NCI-H1436 treated with DMSO at 0.1 percent for 48 hours (cell line): ENCODE measurements at regions not wholly inside any gene's neighbourhood (a gene's known extent, or its start where the extent isn't known, plus 50 kb on each side); places are given as distances from the start of the nearest gene placed in this dataset.
A peak's percentile ranks its signal among the peaks of the same experiment; 100 is the strongest.

Experiments
- DNase-seq: peaks from one replicate; lab custom pipeline; 2025; lab: John Stamatoyannopoulos, UW

DNA sequence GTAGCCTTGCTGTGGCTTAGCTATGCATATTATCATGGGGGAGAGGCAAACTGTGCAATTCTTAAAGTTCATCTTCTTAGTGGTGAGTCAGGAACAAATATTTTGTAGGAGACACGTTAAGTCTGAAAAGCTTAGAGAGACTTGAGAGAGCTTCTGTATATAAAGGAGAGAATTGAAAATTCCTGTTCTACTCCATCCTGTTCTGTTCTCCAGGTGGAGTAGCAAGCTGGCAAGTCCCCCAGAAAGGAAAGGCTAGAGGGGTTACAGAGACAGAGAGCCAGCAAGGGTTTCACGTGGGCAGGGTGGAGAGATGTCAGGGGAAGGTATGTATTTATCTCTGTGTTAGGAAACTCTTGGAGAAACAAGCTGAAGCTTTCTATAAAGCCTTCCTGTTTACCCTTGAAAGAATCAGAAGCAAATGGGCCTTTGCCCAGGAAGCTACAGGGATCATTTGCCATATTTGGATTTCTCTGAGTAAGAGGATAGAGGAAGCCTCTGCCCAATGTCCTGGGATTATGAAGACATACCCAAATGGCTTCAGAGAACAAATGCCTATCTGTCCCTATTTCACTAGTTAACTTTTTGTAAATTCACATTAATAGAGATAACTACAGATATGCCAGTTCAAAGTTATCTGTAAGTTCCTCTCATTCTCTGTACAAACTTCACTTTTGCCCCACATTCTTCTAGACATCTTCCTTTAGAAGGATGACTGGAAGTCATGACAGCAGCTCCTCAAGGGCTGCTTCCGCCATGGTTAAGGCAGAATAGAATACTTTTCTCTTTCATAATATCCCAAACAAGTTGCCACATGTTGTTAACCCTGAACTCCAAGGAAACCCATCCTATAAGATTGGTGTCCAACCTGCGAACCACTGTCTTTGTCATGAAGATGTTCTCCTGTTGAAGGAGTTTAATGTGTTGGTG lies 126.7 kb upstream of the NEDD9 start:
- no peak for DNase-seq

GRCh38 chr6:11357285-11357684 lies 124.8 kb upstream of the NEDD9 start:
- DNase-seq: no peak

- DNase-seq: no peak
Observed at GRCh38 chr6:11356404-11357155, 124.1 kb upstream of the NEDD9 start.

DNA sequence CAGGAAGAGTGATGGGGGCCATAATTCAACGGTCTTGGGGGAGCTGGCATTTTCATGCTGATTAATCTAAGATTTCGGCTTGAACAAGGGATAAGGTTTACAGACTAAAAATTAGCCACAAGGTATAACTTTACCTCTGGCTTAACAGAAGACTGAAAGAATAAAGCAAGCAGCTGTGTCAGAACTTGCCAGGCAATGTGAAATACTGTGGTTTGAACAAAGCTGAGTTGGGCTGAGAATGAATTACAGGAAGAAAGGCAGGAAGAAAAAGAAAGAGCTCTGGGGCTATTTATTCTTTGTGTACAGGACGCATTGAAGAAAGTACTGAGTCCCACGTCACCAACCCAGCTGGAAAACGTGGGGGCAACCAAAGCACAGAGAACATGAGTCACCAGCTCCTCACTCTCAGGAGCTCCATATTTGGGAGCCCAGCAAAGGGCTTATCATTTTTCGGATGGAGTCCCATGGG lies 121.5 kb upstream of the NEDD9 start:
- no peak for DNase-seq

- peak; percentile 4 for DNase-seq
Observed at GRCh38 chr6:11350294-11350693, 117.8 kb upstream of the NEDD9 start.

DNA sequence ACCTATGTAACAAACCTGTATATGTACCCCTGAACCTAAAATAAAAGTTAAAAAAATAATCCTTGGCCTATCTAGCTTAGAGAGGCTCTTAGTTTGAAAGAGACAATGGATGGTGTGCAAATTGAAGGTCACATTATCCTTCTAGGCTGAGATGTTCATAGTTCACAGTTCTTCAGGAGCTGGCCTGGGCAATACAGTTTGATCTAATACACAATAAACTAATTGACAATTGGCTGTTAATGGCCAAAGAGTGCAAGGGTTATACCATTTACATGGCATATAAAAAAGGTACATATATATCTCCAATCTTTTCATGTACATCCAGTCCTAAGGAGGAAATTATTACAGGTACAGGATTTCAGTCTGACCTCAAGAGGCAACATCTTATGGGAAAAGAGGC lies 117.4 kb upstream of the NEDD9 start:
- DNase-seq: no peak

GRCh38 chr6:11346516-11346915 lies 114.0 kb upstream of the NEDD9 start:
- no peak for DNase-seq

DNA sequence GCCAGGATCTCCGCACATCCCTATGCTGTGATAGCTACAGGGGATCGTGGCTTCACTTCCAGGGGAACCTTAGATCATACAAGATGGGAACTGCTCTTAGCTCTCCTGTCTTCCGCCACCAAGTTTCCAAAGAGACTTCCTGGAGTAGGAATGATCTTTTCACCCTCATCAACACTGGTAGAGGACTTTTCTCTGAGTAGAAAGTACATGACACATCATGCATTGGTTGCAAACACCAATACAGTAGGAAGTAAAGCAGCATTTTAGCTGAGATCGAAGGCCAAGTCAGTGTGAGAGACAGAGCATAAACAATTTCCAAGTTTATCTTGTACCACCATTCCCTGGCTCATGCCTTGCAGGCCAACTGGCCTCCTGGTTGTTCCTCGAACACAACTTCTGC lies 113.1 kb upstream of the NEDD9 start:
- no peak for DNase-seq

- no peak for DNase-seq
Observed at GRCh38 chr6:11343963-11344723, 111.7 kb upstream of the NEDD9 start.

- no peak for DNase-seq
Observed at GRCh38 chr6:11341867-11342266, 109.4 kb upstream of the NEDD9 start.

DNA sequence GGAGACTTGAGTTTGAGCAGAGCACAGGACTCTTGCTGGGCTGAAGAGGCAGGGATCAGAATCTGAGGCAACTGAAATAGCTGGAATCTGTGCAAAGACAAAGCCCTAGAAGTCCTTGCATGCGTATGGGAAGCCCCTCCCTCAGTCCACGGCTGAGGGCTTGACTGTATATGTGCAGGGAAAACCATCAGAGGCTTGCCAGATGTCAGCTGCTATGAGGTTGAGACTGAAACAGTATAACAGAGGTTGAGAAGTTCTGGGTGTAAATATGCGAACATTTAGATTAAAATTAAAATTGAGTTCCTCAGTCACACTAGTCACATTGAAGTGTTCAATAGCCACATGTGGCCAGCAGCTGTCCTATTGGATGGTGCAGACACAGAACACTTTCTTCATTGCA lies 108.8 kb upstream of the NEDD9 start:
- no peak for DNase-seq

DNA sequence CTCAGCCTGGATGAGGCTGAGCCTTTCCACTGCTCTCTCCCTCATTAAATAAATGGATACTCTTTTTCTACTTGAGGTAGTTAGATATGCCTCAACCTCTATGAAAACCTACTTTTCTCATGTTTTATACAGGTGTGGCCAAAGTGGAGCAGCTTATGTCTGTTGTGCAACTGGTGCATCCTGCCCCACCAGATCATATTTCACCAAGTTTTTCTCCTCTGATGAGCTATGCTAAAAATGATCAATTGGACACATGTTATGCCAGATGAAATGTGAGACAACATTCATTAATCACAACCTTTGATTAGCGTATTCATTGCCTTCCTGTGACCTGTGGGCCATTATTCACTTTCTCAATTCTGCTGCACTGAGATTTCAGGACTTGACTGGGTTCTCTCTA lies 106.9 kb upstream of the NEDD9 start:
- DNase-seq: no peak

GRCh38 chr6:11337306-11337705 lies 104.8 kb upstream of the NEDD9 start:
- DNase-seq: no peak

DNA sequence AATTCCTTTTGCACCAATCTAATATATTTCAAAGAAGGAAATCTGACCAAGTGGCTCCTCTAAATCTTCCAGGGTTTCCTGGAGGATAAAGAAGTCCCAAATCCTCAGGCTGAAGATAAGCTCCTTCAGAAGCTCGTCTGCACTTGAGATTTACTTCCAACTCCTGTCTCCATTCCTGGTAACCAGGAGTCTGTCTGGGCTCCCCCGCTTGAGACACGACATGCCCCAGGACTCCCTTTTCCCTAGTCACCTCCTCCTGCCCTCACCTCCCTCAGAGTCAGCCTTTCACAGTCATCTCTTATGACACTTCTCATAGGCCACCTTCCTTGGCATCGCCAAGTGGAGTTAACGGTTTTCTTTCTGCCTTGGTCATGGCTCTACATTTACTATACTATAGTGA lies 103.4 kb upstream of the NEDD9 start:
- no peak for DNase-seq

- DNase-seq: no peak
Observed at GRCh38 chr6:11333132-11333849, 100.8 kb upstream of the NEDD9 start.

DNA sequence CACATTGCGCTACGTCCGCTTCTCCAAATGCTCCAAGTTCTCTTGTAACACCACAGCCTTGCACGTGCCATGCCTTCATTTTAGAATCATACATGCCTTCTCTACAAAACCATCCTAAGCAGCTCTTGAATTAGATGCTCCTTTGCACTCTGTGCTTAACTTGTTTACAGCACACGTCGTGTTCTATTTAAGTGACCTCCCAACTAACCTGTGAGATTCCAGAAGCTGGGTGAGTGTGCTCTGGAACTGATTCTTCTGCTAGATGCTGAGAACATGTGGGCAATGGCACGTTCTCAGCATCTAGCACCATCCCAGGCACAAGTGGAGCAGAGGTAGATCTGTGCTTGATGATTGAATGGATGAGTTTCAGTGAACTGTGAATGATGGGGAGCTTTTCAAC lies 100.0 kb upstream of the NEDD9 start:
- DNase-seq: no peak

GRCh38 chr6:11331111-11331510 lies 98.6 kb upstream of the NEDD9 start:
- DNase-seq: no peak

DNA sequence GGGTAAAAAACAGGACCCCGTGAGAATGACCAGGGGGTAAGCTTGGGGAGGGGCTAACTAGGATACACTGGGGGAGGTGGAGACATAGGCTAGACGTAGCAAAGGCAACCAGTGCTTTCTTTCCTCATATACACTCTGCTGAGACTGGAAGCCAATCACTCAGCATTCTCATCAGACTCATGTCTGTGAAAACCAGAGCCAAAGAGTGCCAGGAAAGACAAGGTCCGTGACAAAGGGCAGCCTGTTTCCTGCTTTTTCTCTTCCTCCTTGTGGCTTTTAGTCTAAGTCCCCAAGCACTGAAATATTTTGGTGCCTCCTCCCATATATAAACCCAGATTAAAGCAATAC lies 97.9 kb upstream of the NEDD9 start:
- no peak for DNase-seq

- DNase-seq: no peak
Observed at GRCh38 chr6:11329726-11330412, 97.4 kb upstream of the NEDD9 start.

GRCh38 chr6:11328613-11329247 lies 96.3 kb upstream of the NEDD9 start:
- no peak for DNase-seq

- DNase-seq: no peak
Observed at GRCh38 chr6:11327961-11328360, 95.5 kb upstream of the NEDD9 start.
